Breast epithelium (tissue), 3 donors: ENCODE measurements at regions not wholly inside any gene's neighbourhood (a gene's known extent, or its start where the extent isn't known, plus 50 kb on each side); places are given as distances from the start of the nearest gene placed in this dataset.

Experiments
- CTCF ChIP-seq, 3 donors: fragments of 450-650 bp; IDR thresholded peaks; one replicate each; pipeline ENCODE4 v1.5.1; 2016 to 2017; ENCODE audit warnings: antibody characterized with exemption in 3 of 3, mild to moderate bottlenecking in 3 of 3, moderate library complexity in 3 of 3
- POLR2A ChIP-seq: fragments of 450-650 bp; IDR thresholded peaks from one replicate; pipeline ENCODE4 v1.6.1; 2016; ENCODE audit warnings: antibody characterized with exemption, mild to moderate bottlenecking, moderate library complexity
- POLR2AphosphoS5 ChIP-seq, 3 donors: sonication (generic); formaldehyde crosslinking; IDR thresholded peaks; one replicate each; pipeline ENCODE4 v1.6.1; 2017; ENCODE audit warnings: antibody characterized with exemption in 3 of 3

DNA sequence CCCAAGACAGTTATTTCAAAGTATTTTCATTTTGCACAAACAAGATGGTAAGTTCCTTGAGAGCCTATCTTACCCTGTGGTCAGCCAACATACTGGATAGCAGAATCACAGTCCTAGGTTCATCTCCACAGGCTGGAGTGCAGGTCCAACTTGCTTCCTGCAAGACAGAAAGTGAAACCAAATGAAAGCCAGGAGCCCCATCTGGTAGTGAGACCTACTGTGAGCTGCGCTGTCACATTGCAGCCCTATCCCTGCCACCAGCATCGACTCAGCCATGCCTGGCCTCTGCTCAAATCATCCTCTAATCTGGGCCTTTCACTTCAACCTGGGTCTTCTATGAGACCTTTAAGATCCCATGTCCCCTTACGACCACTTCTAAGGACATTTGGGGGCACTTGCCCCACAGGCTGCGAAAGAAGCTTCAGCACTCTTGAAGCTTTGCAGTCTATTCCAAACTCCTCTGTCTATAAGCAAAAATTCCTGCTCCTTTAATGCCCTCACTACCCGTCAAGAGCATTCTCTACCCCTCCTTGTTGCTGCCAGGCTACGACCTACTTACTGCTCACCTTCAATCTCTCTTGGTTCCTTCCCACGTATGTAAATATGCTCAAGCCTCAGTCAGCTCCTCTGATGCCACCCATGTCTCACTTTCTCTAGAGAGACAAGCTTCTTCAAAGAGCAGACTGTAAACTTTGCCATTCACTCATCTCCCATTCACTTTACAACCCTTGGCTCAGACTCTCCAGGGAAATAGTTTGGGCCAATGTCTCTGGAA lies 55.9 kb upstream of the TSPAN11 start:
- TF ChIP-seq CTCF (IDR thresholded peaks at IDR 0.05) = no peak
- TF ChIP-seq POLR2A = no peak
- no peak for TF ChIP-seq POLR2AphosphoS5 (IDR thresholded peaks at IDR 0.05)
